Ishikawa (cell line): ENCODE measurements at regions not wholly inside any gene's neighbourhood (a gene's known extent, or its start where the extent isn't known, plus 50 kb on each side); places are given as distances from the start of the nearest gene placed in this dataset.

Source experiments
- CEBPB ChIP-seq: IDR thresholded peaks from 2 replicates; pipeline ENCODE4 v1.6.1; 2012
- CREB1 ChIP-seq: IDR thresholded peaks from 2 replicates; pipeline ENCODE4 v1.6.1; 2012; ENCODE audit warnings: low read depth
- EGR1 ChIP-seq: IDR thresholded peaks from 2 replicates; pipeline ENCODE4 v1.6.1; 2012
- EP300 ChIP-seq: IDR thresholded peaks from 2 replicates; pipeline ENCODE4 v1.6.1; 2012; ENCODE audit warnings: borderline replicate concordance
- RAD21 ChIP-seq: IDR thresholded peaks from 2 replicates; pipeline ENCODE4 v1.6.1; 2012; ENCODE audit warnings: low read depth
- TAF1 ChIP-seq: IDR thresholded peaks from 2 replicates; pipeline ENCODE4 v1.6.1; 2012; ENCODE audit warnings: low read depth, mild to moderate bottlenecking
- TCF12 ChIP-seq: IDR thresholded peaks from 2 replicates; pipeline ENCODE4 v1.6.1; 2012; ENCODE audit warnings: low read depth
- TEAD4 ChIP-seq: IDR thresholded peaks from 2 replicates; pipeline ENCODE4 v1.6.1; 2012
- YY1 ChIP-seq: IDR thresholded peaks from 2 replicates; pipeline ENCODE4 v1.6.1; 2012; ENCODE audit warnings: low read depth
- ZBTB7A ChIP-seq: IDR thresholded peaks from 2 replicates; pipeline ENCODE4 v1.6.1; 2012; ENCODE audit warnings: low read depth
- TF ChIP-seq, protein P1 (sequence below): IDR thresholded peaks from 2 replicates; pipeline ENCODE4 v1.6.1; 2012; ENCODE audit warnings: low read depth, mild to moderate bottlenecking
- TF ChIP-seq, protein P2 (sequence below): IDR thresholded peaks from 2 replicates; pipeline ENCODE4 v1.6.1; 2012
- TF ChIP-seq, protein P3 (sequence below): IDR thresholded peaks from 2 replicates; pipeline ENCODE4 v1.6.1; 2012

- TF ChIP-seq YY1 (no peak), TAF1 (no peak), RAD21 (peak; percentile 33; the same call in 1 of the 2 replicates), CREB1 (no peak), TCF12 (no peak), TEAD4 (no peak), EP300 (no peak), CEBPB (no peak), ZBTB7A (no peak), EGR1 (no peak)
- TF ChIP-seq, protein P1, sequence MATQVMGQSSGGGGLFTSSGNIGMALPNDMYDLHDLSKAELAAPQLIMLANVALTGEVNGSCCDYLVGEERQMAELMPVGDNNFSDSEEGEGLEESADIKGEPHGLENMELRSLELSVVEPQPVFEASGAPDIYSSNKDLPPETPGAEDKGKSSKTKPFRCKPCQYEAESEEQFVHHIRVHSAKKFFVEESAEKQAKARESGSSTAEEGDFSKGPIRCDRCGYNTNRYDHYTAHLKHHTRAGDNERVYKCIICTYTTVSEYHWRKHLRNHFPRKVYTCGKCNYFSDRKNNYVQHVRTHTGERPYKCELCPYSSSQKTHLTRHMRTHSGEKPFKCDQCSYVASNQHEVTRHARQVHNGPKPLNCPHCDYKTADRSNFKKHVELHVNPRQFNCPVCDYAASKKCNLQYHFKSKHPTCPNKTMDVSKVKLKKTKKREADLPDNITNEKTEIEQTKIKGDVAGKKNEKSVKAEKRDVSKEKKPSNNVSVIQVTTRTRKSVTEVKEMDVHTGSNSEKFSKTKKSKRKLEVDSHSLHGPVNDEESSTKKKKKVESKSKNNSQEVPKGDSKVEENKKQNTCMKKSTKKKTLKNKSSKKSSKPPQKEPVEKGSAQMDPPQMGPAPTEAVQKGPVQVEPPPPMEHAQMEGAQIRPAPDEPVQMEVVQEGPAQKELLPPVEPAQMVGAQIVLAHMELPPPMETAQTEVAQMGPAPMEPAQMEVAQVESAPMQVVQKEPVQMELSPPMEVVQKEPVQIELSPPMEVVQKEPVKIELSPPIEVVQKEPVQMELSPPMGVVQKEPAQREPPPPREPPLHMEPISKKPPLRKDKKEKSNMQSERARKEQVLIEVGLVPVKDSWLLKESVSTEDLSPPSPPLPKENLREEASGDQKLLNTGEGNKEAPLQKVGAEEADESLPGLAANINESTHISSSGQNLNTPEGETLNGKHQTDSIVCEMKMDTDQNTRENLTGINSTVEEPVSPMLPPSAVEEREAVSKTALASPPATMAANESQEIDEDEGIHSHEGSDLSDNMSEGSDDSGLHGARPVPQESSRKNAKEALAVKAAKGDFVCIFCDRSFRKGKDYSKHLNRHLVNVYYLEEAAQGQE = no peak
- TF ChIP-seq, protein P2, sequence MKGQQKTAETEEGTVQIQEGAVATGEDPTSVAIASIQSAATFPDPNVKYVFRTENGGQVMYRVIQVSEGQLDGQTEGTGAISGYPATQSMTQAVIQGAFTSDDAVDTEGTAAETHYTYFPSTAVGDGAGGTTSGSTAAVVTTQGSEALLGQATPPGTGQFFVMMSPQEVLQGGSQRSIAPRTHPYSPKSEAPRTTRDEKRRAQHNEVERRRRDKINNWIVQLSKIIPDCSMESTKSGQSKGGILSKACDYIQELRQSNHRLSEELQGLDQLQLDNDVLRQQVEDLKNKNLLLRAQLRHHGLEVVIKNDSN = no peak
- TF ChIP-seq, protein P3, sequence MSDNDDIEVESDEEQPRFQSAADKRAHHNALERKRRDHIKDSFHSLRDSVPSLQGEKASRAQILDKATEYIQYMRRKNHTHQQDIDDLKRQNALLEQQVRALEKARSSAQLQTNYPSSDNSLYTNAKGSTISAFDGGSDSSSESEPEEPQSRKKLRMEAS = no peak
Observed at GRCh38 chr1:51044834-51045233, 57.2 kb upstream of the C1orf185 start.
